HL-60 (cell line): ENCODE measurements at regions not wholly inside any gene's neighbourhood (a gene's known extent, or its start where the extent isn't known, plus 50 kb on each side); places are given as distances from the start of the nearest gene placed in this dataset.

ENCODE experiments used
- DNase-seq, 2 experiments: peaks; one replicate each; pipeline ENCODE4 v3.0.0-alpha.2; 2010 to 2020; ENCODE audit warnings: low read depth in 1 of 2, low spot score in 1 of 2
- H3K27ac ChIP-seq: fragments of 250-450 bp; sonication (Bioruptor Pico); replicated peaks from 2 replicates; pipeline ENCODE4 v1.5.1; 2020; ENCODE audit warnings: mild to moderate bottlenecking, moderate library complexity
- H3K27me3 ChIP-seq: fragments of 250-450 bp; sonication (Bioruptor Pico); 2 replicates; pipeline ENCODE4 v1.5.1; 2021; ENCODE audit warnings: mild to moderate bottlenecking, moderate library complexity; ENCODE audit not compliant: insufficient read depth, poor library complexity, severe bottlenecking
- H3K4me3 ChIP-seq: replicated peaks from 2 replicates; pipeline ENCODE4 v1.5.1; 2011; ENCODE audit warnings: mild to moderate bottlenecking, control low read depth, low read length; ENCODE audit not compliant: insufficient read depth
- GABPA ChIP-seq: IDR thresholded peaks from 2 replicates; pipeline ENCODE4 v1.6.1; 2012; ENCODE audit warnings: low read depth
- POLR2AphosphoS5 ChIP-seq: IDR thresholded peaks from 2 replicates; pipeline ENCODE4 v1.6.1; 2012; ENCODE audit warnings: low read depth
- SPI1 ChIP-seq: IDR thresholded peaks from 2 replicates; pipeline ENCODE4 v1.6.1; 2012; ENCODE audit warnings: low read depth, mild to moderate bottlenecking, borderline replicate concordance
- TF ChIP-seq, protein P1 (sequence below): IDR thresholded peaks from 2 replicates; pipeline ENCODE4 v1.6.1; 2012; ENCODE audit warnings: low read depth; ENCODE audit not compliant: insufficient replicate concordance
- TF ChIP-seq, protein P2 (sequence below): IDR thresholded peaks from one replicate; pipeline ENCODE4 v1.5.1; 2011; ENCODE audit warnings: low read length, control low read depth, inconsistent platforms; ENCODE audit not compliant: insufficient read depth

DNA sequence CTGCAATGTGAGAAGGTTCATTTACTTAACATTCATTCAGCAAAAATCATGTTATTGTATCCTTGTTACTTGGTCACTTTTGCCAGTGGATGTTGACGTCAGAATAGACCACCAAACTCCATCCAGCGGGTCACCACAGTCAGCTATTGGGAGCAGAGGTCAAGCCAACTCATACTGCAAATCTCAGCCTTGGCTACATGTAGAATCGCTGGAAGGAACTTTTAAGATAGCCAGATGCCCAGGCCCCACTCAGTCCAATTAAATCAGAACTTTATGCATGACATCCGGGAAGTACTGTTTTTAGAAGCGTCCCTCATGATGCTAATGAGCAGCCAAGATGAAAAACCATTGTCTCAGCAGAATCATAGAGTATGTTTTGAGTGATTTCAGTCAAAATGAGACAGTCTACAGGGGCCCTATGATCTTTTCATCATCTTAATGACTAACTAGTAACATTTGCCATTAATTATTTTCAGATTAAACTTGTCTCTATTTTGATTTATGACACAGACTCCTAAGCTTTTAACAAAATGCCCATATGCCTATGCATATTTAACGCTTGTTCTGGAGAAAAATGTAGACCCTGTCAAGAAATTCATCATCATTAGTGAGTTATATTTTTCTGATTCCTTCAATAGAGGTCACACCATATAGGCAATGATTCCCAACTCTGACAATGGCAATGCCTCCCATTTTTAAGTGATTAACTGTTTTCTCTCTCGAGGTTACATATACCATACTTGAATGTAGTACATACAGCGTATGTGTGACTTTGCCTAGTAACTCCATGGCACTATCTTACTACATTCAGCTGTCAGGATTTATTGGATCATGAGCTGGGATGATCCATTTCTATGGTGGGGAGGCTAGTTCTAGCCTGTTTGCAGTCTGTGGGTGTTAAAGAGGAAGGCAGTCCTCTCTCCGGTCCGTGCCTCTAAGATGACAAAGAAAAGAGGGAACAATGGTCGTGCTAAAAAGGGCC lies 63.7 kb upstream of the CCBE1 start:
- Histone ChIP-seq H3K4me3 (no peak overlapping the region), H3K27ac (no peak overlapping the region), H3K27me3 (peaks cover 11% of the 10 kb centered on the region)
- TF ChIP-seq, protein P1, sequence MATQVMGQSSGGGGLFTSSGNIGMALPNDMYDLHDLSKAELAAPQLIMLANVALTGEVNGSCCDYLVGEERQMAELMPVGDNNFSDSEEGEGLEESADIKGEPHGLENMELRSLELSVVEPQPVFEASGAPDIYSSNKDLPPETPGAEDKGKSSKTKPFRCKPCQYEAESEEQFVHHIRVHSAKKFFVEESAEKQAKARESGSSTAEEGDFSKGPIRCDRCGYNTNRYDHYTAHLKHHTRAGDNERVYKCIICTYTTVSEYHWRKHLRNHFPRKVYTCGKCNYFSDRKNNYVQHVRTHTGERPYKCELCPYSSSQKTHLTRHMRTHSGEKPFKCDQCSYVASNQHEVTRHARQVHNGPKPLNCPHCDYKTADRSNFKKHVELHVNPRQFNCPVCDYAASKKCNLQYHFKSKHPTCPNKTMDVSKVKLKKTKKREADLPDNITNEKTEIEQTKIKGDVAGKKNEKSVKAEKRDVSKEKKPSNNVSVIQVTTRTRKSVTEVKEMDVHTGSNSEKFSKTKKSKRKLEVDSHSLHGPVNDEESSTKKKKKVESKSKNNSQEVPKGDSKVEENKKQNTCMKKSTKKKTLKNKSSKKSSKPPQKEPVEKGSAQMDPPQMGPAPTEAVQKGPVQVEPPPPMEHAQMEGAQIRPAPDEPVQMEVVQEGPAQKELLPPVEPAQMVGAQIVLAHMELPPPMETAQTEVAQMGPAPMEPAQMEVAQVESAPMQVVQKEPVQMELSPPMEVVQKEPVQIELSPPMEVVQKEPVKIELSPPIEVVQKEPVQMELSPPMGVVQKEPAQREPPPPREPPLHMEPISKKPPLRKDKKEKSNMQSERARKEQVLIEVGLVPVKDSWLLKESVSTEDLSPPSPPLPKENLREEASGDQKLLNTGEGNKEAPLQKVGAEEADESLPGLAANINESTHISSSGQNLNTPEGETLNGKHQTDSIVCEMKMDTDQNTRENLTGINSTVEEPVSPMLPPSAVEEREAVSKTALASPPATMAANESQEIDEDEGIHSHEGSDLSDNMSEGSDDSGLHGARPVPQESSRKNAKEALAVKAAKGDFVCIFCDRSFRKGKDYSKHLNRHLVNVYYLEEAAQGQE = no peak
- TF ChIP-seq POLR2AphosphoS5 = no peak
- TF ChIP-seq GABPA = no peak
- no peak for TF ChIP-seq SPI1
- TF ChIP-seq, protein P2, sequence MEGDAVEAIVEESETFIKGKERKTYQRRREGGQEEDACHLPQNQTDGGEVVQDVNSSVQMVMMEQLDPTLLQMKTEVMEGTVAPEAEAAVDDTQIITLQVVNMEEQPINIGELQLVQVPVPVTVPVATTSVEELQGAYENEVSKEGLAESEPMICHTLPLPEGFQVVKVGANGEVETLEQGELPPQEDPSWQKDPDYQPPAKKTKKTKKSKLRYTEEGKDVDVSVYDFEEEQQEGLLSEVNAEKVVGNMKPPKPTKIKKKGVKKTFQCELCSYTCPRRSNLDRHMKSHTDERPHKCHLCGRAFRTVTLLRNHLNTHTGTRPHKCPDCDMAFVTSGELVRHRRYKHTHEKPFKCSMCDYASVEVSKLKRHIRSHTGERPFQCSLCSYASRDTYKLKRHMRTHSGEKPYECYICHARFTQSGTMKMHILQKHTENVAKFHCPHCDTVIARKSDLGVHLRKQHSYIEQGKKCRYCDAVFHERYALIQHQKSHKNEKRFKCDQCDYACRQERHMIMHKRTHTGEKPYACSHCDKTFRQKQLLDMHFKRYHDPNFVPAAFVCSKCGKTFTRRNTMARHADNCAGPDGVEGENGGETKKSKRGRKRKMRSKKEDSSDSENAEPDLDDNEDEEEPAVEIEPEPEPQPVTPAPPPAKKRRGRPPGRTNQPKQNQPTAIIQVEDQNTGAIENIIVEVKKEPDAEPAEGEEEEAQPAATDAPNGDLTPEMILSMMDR = no peak
- no peak for DNase-seq

DNA sequence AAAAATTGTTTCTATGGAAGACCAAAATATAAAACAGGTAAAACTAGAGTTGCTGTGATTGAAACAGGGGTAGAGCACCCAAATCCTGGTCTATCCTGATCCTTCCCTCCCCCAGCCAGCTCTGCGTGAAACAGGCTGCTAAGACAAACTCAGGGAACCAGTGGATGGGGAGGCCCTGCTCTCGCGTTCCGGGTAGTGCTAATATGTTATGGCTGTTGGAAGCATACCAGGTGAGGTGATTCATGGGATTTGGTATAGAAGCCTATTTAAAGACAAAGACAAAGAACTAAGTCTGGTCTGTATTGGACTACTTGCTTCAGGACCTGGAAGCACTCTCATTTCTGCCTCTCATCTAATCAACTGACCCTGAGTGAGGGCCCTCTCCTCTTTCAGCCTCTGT lies 63.0 kb upstream of the CCBE1 start:
- Histone ChIP-seq H3K27me3 (peaks cover 9% of the 10 kb centered on the region), H3K27ac (no peak overlapping the region), H3K4me3 (no peak overlapping the region)
- no peak for DNase-seq
- no peak for TF ChIP-seq GABPA
- no peak for TF ChIP-seq POLR2AphosphoS5
- TF ChIP-seq SPI1 = no peak

DNA sequence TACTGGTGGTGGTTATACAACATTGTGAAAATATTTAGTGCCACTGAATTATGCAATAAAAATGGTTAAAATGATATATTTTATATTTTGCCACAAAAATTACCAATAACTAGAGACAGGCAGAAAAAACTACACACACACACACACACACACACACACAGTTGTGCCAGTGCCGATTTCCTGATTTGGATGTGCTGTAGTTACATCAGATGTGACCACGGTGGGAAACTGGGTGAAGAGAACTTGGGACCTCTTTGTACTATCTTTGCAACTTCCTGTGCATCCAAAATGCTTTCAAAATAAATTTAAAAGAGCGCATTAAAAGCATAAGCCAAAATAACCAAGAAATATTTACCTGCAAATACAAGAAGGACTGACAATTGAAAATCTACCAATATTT lies 61.6 kb upstream of the CCBE1 start:
- Histone ChIP-seq H3K27ac (no peak overlapping the region), H3K4me3 (no peak overlapping the region), H3K27me3 (peaks cover 9% of the 10 kb centered on the region)
- TF ChIP-seq, protein P1 = no peak
- TF ChIP-seq SPI1 (no peak), GABPA (no peak), POLR2AphosphoS5 (no peak)
- TF ChIP-seq, protein P2 = no peak
- DNase-seq = no peak

DNA sequence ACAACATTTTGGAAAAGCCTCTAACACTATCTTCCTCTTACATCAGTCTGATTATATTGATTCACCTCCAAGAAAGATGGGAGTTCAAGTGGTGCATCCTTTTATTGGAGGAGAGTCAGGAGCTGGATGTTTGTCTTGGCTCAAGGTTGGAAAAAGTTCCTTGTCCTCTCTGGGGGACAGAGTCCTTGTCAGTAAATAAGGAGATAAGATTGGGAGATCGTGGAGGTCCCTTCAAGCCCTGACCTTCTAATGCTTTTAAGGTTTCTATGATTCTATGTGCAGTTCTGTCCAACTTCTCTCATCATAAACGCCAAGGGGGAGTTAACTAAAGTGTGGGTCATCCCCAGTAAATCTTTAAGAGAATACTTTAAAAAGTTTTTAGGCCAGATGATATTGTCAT lies 60.9 kb upstream of the CCBE1 start:
- H3K27me3 ChIP-seq = peaks cover 9% of the 10 kb centered on the region
- TF ChIP-seq GABPA (no peak), POLR2AphosphoS5 (no peak), SPI1 (no peak)
- TF ChIP-seq, protein P2 = no peak
- TF ChIP-seq, protein P1 = no peak
- no peak for DNase-seq
- H3K4me3 ChIP-seq = no peak overlapping the region
- H3K27ac ChIP-seq = no peak overlapping the region
